Muscle layer of duodenum (tissue), 2 donors: ENCODE measurements at regions not wholly inside any gene's neighbourhood (a gene's known extent, or its start where the extent isn't known, plus 50 kb on each side); places are given as distances from the start of the nearest gene placed in this dataset.
"Not testable (repeated sequence)": the region's sequence is repeated elsewhere in the genome, so short reads cannot be mapped to it uniquely, and the experiment has no call there.

Experiments used
- H3K27ac ChIP-seq: one replicate; pipeline ENCODE4 v1.7.0; 2013; ENCODE audit warnings: mild to moderate bottlenecking, low read length
- H3K27me3 ChIP-seq: one replicate; pipeline ENCODE4 v1.7.0; 2013; ENCODE audit warnings: low read depth, mild to moderate bottlenecking, control low read depth, low read length
- H3K36me3 ChIP-seq, 2 donors: one replicate each; pipeline ENCODE4 v1.7.0; 2013; ENCODE audit warnings: low read length in 2 of 2, control low read depth in 1 of 2, mild to moderate bottlenecking in 1 of 2; ENCODE audit not compliant: insufficient read depth in 2 of 2, control insufficient read depth in 1 of 2
- H3K4me1 ChIP-seq, 2 donors: one replicate each; pipeline ENCODE4 v1.7.0; 2013; ENCODE audit warnings: low read length in 2 of 2, mild to moderate bottlenecking in 2 of 2, control low read depth in 1 of 2, moderate library complexity in 1 of 2; ENCODE audit not compliant: insufficient read depth in 2 of 2, control insufficient read depth in 1 of 2
- H3K4me3 ChIP-seq, 2 donors: one replicate each; pipeline ENCODE4 v1.7.0; 2013; ENCODE audit warnings: low read length in 2 of 2, low read depth in 1 of 2, mild to moderate bottlenecking in 1 of 2
- H3K9me3 ChIP-seq, 2 donors: one replicate each; pipeline ENCODE4 v1.7.0; 2013; ENCODE audit warnings: low read length in 2 of 2, control low read depth in 1 of 2, mild to moderate bottlenecking in 1 of 2; ENCODE audit not compliant: control insufficient read depth in 1 of 2
- donor health status: healthy.

DNA sequence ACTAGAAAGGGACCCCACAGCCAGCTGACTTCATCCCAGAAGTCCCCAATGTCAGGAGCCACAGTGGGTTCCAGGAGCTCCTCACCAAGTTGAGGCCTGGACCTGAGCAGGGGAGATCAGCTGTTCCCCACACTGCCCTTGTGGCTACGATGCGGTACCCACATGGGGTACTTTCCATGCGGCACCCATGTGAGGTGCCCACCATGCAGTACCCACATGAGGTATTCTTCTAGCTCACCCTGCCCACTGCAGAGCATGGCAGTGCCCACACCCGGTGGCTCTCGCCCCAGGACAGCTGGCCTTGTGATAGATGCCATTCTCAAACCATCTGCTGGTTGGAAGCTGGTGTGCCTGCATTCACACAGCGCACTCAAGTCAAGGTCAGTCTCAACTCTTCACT, 136.3 kb upstream of the PDE1C start:
- H3K27ac ChIP-seq, result no peak overlapping the region
- no peaks in the 10 kb centered on the region for H3K36me3 ChIP-seq
- no peaks in the 10 kb centered on the region for H3K9me3 ChIP-seq
- no peaks in the 10 kb centered on the region for H3K4me1 ChIP-seq
- no peaks in the 10 kb centered on the region for H3K27me3 ChIP-seq
- H3K4me3 ChIP-seq, result no peak overlapping the region

DNA sequence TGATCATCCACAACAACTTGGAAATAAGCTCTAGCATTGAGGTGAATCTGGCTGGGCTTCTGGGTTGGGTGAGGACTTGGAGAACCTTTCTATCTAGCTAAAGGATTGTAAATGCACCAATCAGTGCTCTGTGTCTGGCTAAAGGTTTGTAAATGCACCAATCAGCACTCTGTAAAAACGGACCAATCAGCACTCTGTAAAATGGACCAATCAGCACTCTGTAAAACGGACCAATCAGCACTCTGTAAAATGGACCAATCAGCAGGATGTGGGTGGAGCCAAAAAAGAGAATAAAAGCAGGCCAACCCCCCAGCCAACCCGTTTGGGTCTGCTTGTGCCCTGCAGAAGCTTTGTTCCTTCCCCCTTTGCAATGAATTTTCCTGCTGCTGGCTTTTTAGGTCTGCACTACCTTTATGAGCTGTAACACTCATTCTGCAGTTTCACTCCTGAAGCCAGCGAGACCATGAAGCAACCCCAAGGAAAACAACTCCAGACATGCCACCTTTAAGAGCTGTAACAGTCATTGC, 135.2 kb upstream of the PDE1C start:
- not testable (repeated sequence) for H3K27ac ChIP-seq, H3K36me3 ChIP-seq, H3K4me1 ChIP-seq, H3K27me3 ChIP-seq, H3K9me3 ChIP-seq, H3K4me3 ChIP-seq

DNA sequence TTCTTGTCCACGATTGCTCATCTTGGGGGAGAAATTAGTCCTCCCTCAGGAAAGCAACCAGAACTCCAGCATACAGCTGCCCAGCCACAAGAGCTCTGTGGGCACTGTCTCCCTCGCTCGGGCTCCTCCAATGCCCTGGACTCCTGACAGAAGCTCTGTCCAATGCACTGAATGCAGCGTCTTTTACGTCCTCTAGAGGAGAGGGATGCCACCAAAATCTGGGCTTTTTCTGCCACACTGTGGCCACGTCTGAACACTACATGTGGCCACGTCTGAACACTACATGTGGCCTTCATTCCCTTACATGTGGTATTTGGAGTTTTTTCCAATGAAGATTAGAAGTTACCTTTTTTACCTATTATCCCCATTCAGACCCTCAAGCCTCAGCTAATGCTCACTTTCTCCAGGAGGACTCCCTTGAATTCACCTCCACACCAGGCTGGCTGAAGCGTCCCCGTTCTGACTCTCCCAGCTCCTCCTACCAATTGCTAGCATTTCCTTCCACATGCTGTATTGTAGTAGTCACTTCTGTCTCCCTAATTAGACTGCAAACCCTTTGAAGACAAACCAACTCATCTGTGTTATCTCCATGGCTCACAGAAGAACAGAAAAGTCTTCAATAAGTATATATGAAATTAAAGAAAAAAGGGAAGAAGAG, 134.3 kb upstream of the PDE1C start:
- peak overlapping the region; percentile 34 to 62 for H3K4me3 ChIP-seq
- no peaks in the 10 kb centered on the region for H3K9me3 ChIP-seq
- H3K36me3 ChIP-seq, result no peaks in the 10 kb centered on the region
- no peaks in the 10 kb centered on the region for H3K27me3 ChIP-seq
- no peaks in the 10 kb centered on the region for H3K4me1 ChIP-seq
- H3K27ac ChIP-seq, result no peak overlapping the region

DNA sequence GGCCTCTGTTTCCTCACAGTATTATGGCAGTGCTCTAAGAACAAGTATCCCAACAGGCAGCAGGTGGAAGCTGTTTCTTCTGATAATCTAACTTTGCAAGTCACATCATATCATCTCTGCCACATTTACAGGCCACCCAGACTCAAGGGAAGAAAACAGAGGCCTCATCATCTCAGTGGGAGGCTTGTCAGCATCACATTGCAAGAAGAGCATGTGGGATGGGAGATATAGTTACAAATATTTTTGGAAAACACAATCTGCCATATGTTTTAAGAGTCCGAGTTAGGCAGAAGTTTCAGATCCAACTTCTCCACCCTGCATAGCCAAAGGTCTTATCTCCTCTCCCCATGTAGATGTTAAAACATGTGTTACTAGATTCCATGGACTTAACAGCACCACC, 130.4 kb upstream of the PDE1C start:
- H3K27ac ChIP-seq, result no peak overlapping the region
- no peaks in the 10 kb centered on the region for H3K36me3 ChIP-seq
- no peak overlapping the region for H3K4me3 ChIP-seq
- no peaks in the 10 kb centered on the region for H3K27me3 ChIP-seq
- H3K9me3 ChIP-seq, result no peaks in the 10 kb centered on the region
- no peaks in the 10 kb centered on the region for H3K4me1 ChIP-seq

DNA sequence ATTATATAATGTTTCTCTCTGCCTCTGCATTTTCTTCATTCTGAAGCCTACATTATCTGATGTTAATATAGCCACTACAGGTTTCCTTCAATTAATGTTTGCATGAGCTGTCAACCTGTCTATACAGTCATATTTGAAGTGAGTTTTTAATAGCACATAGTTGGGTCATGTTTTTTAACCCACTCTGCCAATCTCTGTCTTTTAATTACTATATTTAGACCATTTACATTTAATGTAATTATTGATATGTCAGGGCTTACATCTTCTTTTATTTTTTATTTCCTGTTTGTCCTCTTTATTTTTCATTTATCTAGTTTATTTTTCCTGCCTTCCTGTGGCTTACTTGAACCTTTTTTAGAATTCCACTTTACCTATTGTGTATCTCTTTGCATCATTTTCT, 124.3 kb upstream of the PDE1C start:
- Histone ChIP-seq H3K27me3 (no peaks in the 10 kb centered on the region), H3K27ac (no peak overlapping the region), H3K36me3 (no peaks in the 10 kb centered on the region), H3K4me3 (no peak overlapping the region), H3K4me1 (no peaks in the 10 kb centered on the region), H3K9me3 (no peaks in the 10 kb centered on the region)

- Histone ChIP-seq H3K9me3 (no peaks in the 10 kb centered on the region), H3K27ac (no peak overlapping the region), H3K27me3 (no peaks in the 10 kb centered on the region), H3K36me3 (no peaks in the 10 kb centered on the region), H3K4me1 (no peaks in the 10 kb centered on the region), H3K4me3 (no peak overlapping the region)
Measured at GRCh38 chr7:32191305-32191704, 121.1 kb upstream of the PDE1C start.

DNA sequence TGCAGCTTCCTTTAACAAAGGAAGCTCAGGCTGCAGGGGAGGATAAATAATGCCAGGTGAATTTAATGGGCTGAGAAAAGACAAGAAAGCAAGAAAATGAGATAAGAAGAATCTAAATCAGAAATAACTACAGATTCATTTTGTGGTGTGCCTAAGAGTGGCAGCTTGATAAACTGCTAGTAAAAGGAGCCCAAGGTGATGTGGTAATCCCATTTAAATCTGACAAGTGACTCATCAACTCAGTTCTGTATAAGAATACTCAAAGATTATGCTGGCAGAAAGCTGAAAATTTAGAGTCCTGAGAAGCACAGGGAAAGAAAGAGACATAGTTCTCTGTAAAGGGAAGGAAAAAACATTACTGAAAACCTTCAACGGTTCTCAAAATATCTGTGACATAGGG, 109.4 kb upstream of the PDE1C start:
- no peak overlapping the region for H3K27ac ChIP-seq
- no peaks in the 10 kb centered on the region for H3K27me3 ChIP-seq
- no peaks in the 10 kb centered on the region for H3K36me3 ChIP-seq

GRCh38 chr7:32178677-32179366, 108.6 kb upstream of the PDE1C start:
- Histone ChIP-seq H3K36me3 (no peaks in the 10 kb centered on the region), H3K9me3 (no peaks in the 10 kb centered on the region)

More for the DNA sequence above, 109.4 kb upstream of the PDE1C start:
- Histone ChIP-seq H3K4me3 (no peak overlapping the region), H3K9me3 (no peaks in the 10 kb centered on the region), H3K4me1 (no peaks in the 10 kb centered on the region)

GRCh38 chr7:32177232-32177631, 107.0 kb upstream of the PDE1C start:
- H3K4me3 ChIP-seq, result no peak overlapping the region
- no peaks in the 10 kb centered on the region for H3K27me3 ChIP-seq
- no peaks in the 10 kb centered on the region for H3K4me1 ChIP-seq
- no peaks in the 10 kb centered on the region for H3K36me3 ChIP-seq
- H3K9me3 ChIP-seq, result no peaks in the 10 kb centered on the region
- H3K27ac ChIP-seq, result no peak overlapping the region

More at GRCh38 chr7:32178677-32179366, 108.6 kb upstream of the PDE1C start:
- H3K4me3 ChIP-seq, result no peak overlapping the region
- H3K27ac ChIP-seq, result no peak overlapping the region
- H3K27me3 ChIP-seq, result no peaks in the 10 kb centered on the region
- H3K4me1 ChIP-seq, result no peaks in the 10 kb centered on the region

DNA sequence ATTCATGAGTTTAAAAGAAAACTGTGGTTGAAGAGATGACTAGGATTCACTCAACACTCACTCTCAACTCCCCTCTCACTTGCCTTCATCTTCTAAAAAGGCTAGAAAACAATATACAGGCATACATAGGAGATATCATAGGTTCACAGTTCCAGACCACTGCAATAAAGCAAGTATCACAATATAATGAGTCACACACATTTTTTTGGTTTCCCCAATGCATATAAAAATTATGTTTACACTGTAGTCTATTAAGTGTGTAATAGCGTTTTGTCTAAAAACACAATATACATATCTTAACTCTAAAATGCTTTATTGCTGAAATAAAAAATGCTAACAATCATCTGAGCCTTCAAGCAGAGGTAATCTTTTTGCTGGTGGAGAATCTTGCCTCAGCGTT, 104.9 kb upstream of the PDE1C start:
- Histone ChIP-seq H3K4me3 (no peak overlapping the region), H3K27me3 (no peaks in the 10 kb centered on the region), H3K4me1 (no peaks in the 10 kb centered on the region), H3K9me3 (no peaks in the 10 kb centered on the region), H3K27ac (no peak overlapping the region), H3K36me3 (no peaks in the 10 kb centered on the region)

DNA sequence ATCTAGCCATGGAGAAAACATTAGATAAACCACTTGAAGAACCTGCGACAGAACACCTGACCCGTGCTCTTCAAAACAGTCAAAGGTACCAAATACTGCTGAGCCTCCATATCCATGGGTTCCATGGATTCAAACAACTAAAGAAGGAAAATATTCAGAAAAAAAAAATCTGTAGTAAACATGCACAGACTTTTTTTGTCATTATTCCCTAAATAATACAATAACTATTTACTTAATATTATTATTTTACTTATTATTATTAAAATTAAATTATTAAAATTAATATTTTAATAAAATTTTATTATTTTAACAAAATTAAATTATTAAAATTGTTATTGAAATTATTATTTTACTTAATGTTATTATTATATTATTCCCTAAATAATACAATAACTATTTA, 101.0 kb upstream of the PDE1C start:
- no peak overlapping the region for H3K27ac ChIP-seq
- no peaks in the 10 kb centered on the region for H3K36me3 ChIP-seq
- H3K4me1 ChIP-seq, result no peaks in the 10 kb centered on the region
- no peaks in the 10 kb centered on the region for H3K27me3 ChIP-seq
- no peaks in the 10 kb centered on the region for H3K9me3 ChIP-seq
- H3K4me3 ChIP-seq, result no peak overlapping the region

GRCh38 chr7:32170838-32171237, 100.6 kb upstream of the PDE1C start:
- Histone ChIP-seq H3K4me1 (no peaks in the 10 kb centered on the region), H3K9me3 (no peaks in the 10 kb centered on the region), H3K36me3 (no peaks in the 10 kb centered on the region), H3K27me3 (no peaks in the 10 kb centered on the region), H3K4me3 (no peak overlapping the region), H3K27ac (no peak overlapping the region)
